Inferior parietal cortex (tissue), 1 donor: ENCODE measurements at regions not wholly inside any gene's neighbourhood (a gene's known extent, or its start where the extent isn't known, plus 50 kb on each side); places are given as distances from the start of the nearest gene placed in this dataset.
"Not testable (repeated sequence)": the region's sequence is repeated elsewhere in the genome, so short reads cannot be mapped to it uniquely, and the experiment has no call there.

Experiments
- DNase-seq: peaks from one replicate; pipeline ENCODE4 v3.0.0-alpha.2; 2016; ENCODE audit errors: extremely low spot score

DNA sequence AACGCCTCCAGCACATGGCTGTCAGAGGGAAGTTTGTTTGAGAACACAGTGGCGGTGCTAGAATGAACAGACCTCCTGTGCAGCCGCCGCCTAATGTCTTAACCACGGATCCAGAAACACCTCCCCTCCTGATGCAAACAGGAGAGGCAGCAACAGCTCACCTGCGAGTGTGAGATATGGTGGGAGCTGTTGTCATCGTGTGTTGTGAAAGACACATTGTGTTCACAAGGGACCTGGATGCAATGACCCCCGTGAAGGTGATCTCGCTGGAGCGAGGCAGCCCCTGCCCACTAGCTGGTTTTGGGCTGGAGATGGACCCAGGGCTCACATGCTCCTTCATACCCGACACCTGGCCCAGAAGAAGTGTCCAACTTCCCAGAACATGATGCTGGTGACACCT lies 315.3 kb upstream of the C1orf174 start:
- DNase-seq: no peak

DNA sequence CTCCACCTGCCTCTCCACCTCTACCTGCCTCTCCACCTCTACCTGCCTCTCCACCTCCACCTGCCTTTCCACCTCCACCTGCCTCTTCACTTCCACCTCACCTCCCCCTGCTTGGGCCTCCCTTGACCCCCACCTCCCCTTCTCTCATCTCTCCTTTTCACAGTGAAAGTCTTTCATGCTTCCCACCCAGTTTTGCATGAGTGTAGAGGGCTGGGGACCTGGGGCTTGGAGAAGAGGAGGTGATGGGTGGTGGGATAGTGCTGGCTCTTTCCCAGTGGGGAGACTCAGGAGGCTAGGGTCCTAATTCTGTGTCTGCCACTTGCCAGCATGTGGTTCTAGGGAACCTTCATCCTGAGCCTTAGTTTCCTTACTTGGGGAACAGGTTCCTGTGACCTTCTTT lies 316.2 kb upstream of the C1orf174 start:
- DNase-seq: no peak

DNA sequence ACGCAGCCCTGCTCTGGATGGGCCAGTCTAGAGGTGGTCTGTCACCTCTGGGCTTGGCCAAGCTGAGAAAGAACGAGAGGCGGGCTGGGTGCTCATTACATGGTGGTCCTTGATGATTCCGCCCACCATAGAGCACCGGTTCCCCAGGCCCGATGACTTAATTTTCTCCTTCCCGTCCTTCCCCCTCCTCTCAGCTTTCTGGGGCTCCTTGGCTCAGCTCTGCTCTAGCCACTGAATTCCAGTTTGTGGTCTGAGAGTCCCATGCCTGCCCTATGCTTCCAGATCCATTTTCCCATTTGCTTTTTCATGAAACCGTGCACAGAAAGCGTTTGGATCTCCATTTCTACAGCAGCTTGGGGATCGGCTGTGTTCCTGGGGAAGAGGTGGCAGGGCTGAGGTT lies 318.5 kb upstream of the C1orf174 start:
- no peak for DNase-seq

DNA sequence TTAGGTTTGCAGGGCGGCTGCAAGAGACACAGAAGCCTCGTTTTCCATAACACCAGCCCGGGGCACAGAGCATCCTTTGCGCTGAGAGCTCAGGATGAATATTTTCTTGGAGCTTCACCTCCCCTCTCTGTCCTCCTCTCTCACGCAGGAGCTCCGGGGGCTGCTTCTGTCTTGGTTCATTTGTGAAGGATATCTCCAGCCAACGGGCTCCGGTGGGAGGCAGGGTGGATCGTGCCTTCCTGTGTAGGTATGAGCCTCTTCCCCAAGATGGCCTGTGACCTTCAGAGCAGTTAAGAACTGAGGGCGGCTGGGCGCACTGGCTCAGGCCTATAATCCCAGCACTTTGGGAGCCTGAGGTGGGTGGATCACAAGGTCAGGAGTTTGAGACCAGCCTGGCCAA lies 319.0 kb upstream of the C1orf174 start:
- DNase-seq: no peak

DNA sequence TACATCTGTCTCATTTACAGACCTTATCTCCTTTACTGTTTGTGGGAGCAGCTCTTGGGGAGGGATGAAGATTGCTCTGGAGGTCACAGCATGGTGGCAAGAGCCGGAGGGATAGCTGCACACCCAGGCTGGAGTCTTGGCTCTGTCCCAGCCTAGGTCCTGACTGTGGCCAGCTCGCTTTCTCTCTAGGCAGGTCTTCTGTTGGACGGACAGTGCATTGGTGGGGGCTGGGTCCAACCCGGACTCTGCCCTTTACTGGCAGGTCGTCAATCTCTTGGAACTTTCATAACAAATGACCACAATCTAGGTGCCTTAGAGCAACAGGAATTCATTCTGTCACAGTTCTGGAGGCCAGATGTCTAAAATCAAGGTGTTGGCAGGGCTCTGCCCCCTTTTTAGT lies 319.8 kb upstream of the C1orf174 start:
- no peak for DNase-seq

DNA sequence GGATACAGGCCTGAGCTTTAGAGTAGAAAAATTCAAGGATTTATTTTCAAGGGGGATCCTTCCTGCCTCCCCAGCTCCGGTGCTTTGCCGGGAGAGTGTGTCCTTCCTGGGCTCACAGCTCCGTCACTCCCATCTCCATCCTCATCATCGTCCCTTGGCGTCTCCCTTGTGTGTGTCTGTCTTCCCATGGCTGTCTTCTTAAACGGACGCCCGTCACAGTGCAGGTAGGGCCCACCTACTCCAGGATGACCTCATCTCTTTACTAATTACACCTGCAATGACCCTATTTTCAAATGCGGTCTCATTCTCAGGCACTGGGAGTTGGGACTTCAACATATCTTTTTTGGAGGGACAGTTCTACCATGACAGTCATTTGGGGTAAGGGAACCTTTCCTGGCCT lies 320.3 kb upstream of the C1orf174 start:
- DNase-seq: no peak

DNA sequence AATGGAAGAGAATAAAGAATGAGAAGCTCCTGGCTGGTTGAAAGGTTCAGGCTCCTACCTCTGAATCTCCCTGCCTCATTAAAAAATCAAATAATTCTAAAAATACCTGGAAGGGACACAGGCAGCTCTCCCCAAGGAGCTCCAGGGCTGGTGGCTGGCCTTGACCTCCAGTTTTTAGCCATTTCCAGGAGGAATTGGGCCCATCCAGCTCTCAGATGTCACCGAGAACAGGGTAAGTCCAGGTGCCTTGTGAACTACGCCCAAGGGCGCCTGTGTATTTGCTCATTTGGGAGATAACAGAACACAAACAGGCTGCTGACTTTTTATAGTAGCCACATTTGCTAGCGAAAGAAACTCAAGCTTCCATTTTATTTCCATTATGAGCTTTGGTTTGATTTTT lies 321.0 kb upstream of the C1orf174 start:
- no peak for DNase-seq

DNA sequence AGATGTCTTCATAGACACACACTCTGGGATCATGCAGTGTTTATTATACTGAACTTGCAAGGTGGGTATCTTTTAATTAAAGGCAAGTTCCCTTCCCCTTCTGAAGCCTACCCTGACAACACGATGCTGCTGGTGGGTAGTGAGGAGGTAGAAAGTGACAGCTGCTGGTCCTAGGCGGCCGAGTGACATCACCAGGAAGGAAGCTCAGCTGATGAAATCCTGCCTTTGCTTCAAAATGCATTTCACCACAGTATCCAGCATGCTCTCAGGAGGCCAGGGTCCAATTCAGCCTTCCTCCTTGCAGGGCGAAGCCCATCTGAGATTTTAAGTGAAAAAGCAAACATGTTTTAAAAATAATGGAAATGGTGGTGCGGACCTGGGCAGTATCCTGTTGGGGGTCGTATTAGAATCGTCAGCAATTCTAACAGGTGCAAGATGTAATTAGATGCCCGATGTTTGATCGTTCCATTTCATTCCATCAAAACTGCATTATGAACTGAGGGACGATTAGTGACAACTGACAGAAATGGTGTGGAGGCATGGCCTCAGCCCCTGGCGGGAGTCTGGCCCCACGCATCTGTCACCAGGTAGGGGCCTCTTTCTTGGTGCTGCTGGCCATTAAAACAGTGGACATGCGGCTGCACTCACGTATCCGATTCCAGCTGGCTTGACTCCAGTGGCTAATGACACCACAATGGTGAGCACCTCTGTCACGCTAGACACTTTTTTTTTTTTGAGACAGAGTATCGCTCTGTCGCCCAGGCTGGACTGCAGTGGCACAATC lies 324.8 kb upstream of the C1orf174 start:
- DNase-seq: no peak

DNA sequence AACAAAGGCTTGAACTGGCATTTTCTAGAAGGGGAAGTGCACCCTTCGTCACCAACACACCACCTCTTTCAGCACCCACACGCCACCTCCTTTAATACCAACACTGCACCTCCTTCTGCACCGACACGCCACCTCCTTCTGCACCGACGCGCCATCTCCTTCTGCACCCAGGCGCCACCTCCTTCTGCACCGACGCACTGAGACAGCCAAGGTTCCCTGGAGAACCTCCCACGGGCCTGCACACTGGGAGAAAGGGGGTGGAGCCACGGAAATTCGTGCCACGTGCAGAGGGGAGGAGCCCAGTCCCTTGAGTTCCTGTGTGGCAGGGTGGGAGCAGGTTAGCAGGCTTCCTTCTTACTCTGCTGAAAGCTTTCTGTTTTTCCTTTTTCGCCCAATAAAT lies 327.9 kb upstream of the C1orf174 start:
- no peak for DNase-seq

DNA sequence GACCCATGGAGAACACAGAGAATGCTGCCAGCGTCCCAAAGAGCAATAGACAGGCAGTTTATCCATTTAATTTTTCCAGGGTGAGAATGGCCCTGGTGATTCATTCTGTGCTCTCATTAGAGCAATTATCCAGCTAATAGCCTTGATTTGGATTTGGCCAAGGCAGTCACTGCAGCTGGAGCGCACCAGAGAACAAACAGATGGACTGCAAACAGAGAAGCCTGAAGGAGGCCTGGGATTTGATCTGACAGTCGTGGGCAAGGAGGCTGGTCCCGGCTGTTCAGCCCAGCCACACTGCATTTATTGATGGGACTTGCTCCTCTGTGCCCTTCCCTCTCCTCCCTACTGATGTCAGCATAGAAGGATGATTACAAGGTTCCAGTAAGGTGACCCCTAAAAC lies 353.9 kb upstream of the C1orf174 start:
- no peak for DNase-seq

DNA sequence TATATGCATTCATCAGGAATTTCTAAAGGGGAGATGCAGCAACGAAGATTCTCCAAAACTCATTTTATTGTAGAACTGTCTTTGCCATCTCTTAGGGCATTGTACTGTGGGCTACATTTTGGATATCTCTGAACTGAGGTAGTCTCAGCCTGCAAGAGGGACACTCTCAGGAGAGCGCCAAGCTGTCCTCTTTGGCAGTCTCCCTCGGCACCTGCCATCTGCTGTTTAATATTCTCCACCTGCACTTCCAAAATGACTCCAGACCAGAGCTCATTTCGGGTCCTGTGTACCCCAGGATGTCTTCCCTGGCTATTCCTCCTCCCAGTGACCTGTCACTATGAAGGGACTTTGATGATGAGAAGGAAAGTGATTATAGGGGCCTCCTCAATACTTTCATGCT lies 356.3 kb upstream of the C1orf174 start:
- no peak for DNase-seq

DNA sequence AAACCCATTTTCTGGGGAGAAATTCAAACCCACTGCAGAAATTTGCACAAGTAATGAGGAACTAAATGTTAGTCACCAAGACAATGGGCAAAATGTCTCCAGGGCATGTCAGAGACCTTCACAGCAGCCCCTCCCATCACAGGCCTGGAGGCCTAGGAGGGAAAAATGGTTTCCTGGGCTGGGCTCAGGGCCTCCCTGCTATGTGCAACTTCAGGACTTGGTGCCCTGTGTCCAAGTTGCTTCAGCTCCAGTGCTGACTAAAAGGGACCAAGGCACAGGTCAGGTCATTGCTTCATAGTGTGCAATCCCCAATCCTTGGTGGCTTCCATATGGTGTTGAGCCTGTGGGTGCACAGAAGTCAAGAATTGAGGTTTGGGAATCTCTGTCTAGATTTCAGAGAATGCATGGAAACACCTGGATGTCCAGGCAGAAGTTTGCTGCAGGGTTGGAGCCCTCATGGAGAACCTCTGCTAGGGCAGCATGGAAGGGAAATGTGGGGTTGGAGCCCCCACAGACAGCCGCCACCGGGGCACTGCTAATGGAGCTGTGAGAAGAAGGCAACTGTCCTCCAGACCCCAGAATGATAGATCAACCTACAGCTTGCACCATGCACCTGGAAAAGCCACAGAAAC lies 358.2 kb upstream of the C1orf174 start:
- DNase-seq: not testable (repeated sequence)

DNA sequence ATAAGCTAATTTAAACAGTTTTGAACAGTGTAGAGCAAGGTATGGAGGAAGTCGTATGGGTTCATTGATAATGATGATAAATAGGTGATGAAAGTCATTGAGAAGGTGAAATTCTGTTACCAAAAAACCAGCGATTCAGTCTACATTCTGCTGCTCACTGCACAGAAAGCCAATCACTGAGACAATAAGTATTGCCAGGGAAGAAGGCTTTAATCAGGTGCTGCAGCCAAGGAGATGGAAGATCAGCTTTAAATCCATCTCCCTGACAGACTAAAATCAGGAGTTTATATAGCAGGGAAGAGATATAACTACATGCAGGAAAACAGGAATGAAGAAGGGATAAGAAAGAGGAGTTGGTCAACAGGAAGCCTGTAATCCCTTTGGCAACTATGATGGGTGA lies 361.3 kb upstream of the C1orf174 start:
- DNase-seq: no peak

DNA sequence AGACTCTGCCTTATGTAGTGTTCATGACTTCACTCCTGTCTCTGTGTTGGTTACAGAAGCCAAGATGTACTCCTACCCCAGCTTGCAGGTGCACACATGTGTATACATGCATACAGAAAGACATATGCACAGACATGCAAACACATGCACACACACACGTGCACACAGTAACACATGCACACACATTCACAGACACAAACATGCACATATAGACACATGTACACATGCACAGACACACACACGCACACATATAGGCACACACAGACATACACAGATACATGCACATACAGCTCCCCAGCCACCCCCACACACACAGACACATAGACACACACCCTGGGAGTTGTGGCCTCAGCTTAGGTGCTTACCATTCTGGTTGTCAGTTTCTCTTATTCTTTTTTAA lies 362.6 kb upstream of the C1orf174 start:
- no peak for DNase-seq

DNA sequence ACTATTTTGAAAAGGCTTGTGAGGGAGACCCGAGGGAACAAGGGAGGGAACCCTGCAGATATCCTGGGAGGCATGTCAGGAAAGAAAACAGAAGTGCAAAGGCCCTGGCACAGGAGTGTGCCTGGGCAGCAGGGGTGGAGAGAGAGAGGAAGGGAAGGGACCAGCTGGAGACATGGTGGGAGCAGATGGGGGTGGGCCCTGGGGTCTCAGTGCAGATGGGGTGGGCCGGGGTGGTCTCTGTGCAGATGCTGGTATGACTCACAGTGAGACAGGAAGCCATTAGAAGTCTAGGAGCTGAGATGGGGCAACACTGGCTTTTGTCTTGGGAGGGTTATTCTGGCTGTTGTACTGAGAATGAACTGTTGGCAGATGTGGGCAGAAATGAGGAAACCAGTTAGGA lies 363.6 kb upstream of the C1orf174 start:
- DNase-seq: no peak

DNA sequence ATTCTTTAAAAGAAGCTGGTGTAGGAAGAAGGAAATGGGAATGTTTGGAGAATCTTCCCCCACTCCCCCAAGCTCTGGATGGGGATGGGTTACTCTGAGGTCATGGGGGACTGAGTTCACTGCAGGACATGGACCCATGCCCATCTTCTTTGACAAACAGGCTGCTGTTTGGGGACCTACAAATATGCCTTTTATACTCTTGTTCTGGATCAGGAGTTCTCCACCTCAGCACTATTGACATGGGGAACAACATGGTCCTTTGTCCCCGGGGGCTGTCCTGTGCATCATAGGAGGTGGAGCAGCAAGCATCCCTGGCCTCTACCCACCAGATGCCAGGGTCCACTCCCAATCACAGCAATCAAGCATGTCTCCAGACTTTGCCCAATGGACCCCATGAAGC lies 365.8 kb upstream of the C1orf174 start:
- no peak for DNase-seq

DNA sequence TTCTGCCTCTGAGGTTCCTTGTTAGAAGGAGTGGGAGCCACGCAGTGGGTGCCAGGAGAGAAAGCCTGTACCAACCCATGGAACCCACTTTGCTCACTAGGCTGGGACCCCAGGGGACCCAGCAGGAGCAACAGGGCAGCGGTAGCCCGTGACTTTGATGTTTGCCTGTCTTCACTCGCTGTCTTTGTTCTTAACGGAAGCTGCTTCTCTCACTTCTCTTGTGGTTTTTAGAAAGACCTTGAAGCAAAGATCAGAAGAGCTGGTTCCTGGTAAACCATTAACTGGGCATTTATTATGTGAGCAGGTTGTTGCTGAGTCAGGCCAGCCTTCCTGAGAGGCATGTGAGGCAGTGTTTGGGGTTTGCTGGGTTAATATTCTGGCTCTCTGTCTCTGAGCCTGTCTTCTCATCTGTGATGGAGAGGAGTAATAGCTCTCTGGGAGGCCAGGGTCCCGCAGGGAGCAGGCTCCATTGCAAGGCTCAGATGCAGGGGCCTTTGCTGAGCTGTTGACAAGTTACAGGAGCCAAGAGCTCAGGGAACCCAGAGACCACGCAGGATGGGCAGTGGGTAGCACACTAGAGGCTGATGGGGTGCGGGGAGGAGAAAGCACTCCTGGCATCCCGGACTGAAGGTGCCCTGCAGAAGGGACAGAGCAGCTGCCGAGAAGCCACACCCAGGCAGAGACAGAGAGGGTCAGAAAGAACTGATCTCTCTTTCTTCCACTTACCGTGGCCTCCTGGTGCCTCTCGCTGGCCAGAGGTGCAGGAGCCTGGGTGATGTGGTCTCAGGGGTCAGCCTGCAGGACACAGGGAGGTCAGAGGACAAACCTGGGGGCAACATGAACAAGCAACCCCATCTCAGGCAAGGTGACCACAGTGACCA lies 367.5 kb upstream of the C1orf174 start:
- DNase-seq: no peak

DNA sequence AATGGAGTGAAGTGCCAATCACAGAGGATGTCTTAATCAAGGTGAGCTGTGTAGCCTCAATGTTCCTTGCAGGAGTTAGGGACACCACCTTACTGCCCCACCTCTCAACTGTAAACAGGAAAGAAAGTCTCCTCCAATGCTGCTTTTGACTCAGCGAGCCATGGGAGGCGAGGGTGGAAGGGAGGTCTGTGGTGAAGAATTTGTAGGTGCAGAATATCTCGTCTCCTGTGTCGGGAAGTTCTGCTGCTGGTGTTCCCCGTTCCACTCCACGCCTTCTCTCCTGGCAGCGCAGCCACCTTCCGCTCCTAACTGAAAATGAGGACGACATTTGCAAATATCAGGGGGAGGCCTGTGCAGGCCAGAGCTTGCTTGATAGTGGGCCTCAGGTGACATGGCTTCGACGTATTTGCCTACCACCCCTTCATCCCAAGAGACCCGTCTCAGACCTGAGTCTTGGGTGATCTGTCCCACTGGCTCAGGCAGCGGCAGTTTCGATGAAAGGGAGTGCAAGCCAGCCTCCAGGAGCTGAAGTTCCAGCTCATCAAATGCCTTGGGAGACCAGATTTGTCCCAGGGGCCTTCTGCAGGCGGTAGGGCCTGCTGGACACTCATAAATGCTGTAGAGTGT lies 368.3 kb upstream of the C1orf174 start:
- DNase-seq: no peak

DNA sequence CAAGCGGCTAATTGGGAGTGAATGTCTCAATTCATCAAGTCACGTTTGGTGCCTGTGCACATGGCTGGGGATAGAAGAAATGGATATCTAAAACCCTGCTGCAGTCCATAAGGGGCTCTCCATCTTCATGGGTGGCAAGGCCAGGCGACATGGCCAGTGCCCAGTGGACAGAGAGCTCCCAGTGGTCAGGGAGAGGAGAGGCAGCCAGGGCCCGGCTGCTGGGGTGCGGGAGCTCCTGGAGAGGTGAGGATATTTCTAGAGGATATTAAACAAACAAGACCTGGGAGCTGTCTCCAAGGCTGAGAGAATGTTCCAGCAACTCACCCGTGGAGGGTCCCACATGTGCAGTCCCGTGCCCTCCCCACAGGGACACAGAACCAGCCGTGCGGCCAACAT lies 368.8 kb upstream of the C1orf174 start:
- DNase-seq: no peak

DNA sequence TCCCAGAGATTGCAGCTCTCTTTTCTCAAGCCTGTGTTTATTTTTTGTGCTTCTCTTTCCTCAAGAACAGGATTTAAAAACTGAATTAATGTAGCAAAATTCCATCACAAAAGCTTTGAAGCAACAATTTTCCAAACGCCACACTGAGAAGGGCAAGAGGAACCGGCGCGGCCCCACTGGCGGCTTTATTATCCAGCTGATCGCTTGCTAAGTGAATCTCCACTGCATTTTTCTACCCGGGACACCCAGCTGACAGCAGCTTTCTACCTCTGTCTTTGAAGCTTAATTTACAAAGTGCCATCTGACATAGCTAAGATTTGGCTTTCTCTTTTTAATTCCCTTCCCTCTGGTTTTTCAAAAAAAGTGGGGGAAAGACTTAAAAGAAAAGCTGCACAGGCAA lies 369.3 kb upstream of the C1orf174 start:
- no peak for DNase-seq

DNA sequence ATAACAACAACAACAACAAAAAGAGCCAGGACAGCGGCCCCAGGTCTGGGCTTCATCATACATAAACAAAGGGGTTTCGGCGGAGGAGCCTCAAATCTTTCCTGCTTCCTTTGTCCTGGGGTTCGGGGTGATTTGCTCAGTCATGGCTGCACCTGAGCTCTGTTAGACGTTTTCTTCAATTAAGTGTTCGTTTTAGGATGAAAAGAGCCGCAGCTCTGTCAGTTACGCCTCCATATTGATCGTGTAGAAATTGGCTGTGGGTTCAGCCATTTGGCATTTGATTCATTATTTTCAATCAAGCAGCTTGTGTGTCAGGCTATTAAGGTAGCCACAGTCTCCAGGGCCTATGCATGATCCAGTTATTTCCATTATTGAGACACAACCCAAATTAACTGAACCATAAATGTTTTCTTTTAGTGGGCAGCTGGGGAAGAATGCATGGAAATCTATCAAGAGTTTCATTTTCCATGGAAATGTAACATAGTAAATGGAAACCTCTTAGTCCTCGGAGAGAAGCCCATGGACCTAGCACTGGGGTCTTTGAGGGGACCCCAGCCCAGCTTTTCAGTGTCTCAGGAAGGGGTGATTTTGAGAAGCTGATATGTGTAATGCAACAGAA lies 370.0 kb upstream of the C1orf174 start:
- DNase-seq: no peak
